ENCODE measurements at regions not wholly inside any gene's neighbourhood (a gene's known extent, or its start where the extent isn't known, plus 50 kb on each side); places are given as distances from the start of the nearest gene placed in this dataset.

GRCh38 chr2:19744456-19745199, 157.2 kb downstream of the TTC32 start:
- Histone ChIP-seq H3K27me3 (ENCODE audit: insufficient read depth, low read length) (no peaks in the 10 kb centered on the region), H3K4me1 (ENCODE audit: insufficient read depth, low read length) (peaks cover 8% of the 10 kb centered on the region), H4K20me1 (ENCODE audit: insufficient read depth, low read length) (no peaks in the 10 kb centered on the region), H3K4me2 (ENCODE audit: insufficient read depth, low read length) (no peak overlapping the region), H3K79me2 (ENCODE audit: insufficient read depth, low read length) (no peaks in the 10 kb centered on the region), H3K9me3 (ENCODE audit: low read depth, low read length) (no peaks in the 10 kb centered on the region), H2AFZ (ENCODE audit: low read length) (no peak overlapping the region), H3K4me3 (ENCODE audit: insufficient read depth, low read length) (no peak overlapping the region), H3K27ac (ENCODE audit: low read depth, low read length) (no peak overlapping the region), H3K36me3 (ENCODE audit: insufficient read depth, low read length) (no peaks in the 10 kb centered on the region)
- TF ChIP-seq, protein P1, sequence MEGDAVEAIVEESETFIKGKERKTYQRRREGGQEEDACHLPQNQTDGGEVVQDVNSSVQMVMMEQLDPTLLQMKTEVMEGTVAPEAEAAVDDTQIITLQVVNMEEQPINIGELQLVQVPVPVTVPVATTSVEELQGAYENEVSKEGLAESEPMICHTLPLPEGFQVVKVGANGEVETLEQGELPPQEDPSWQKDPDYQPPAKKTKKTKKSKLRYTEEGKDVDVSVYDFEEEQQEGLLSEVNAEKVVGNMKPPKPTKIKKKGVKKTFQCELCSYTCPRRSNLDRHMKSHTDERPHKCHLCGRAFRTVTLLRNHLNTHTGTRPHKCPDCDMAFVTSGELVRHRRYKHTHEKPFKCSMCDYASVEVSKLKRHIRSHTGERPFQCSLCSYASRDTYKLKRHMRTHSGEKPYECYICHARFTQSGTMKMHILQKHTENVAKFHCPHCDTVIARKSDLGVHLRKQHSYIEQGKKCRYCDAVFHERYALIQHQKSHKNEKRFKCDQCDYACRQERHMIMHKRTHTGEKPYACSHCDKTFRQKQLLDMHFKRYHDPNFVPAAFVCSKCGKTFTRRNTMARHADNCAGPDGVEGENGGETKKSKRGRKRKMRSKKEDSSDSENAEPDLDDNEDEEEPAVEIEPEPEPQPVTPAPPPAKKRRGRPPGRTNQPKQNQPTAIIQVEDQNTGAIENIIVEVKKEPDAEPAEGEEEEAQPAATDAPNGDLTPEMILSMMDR (IDR thresholded peaks at IDR 0.05; ENCODE audit: extremely low read depth, low read depth, low read length): no peak
- DNase-seq (ENCODE audit: insufficient read length, low spot score, missing footprints): no peak

GRCh38 chr2:19743641-19744040, 158.1 kb downstream of the TTC32 start:
- TF ChIP-seq, protein P1 (IDR thresholded peaks at IDR 0.05; ENCODE audit: extremely low read depth, low read depth, low read length): no peak
- Histone ChIP-seq H3K36me3 (ENCODE audit: insufficient read depth, low read length) (no peaks in the 10 kb centered on the region), H2AFZ (ENCODE audit: low read length) (no peak overlapping the region), H3K4me3 (ENCODE audit: insufficient read depth, low read length) (no peak overlapping the region), H3K4me2 (ENCODE audit: insufficient read depth, low read length) (no peak overlapping the region), H3K4me1 (ENCODE audit: insufficient read depth, low read length) (peaks cover 16% of the 10 kb centered on the region), H3K27me3 (ENCODE audit: insufficient read depth, low read length) (no peaks in the 10 kb centered on the region), H3K27ac (ENCODE audit: low read depth, low read length) (no peak overlapping the region), H3K9me3 (ENCODE audit: low read depth, low read length) (no peaks in the 10 kb centered on the region), H4K20me1 (ENCODE audit: insufficient read depth, low read length) (no peaks in the 10 kb centered on the region), H3K79me2 (ENCODE audit: insufficient read depth, low read length) (no peaks in the 10 kb centered on the region)
- DNase-seq (ENCODE audit: insufficient read length, low spot score, missing footprints): no peak

- TF ChIP-seq, protein P1 (IDR thresholded peaks at IDR 0.05; ENCODE audit: extremely low read depth, low read depth, low read length): no peak
- H3K27me3 ChIP-seq (ENCODE audit: insufficient read depth, low read length): no peaks in the 10 kb centered on the region
- no peaks in the 10 kb centered on the region for H3K9me3 ChIP-seq (ENCODE audit: low read depth, low read length)
- no peak overlapping the region for H2AFZ ChIP-seq (ENCODE audit: low read length)
- no peak overlapping the region for H3K27ac ChIP-seq (ENCODE audit: low read depth, low read length)
- no peaks in the 10 kb centered on the region for H3K36me3 ChIP-seq (ENCODE audit: insufficient read depth, low read length)
- no peaks in the 10 kb centered on the region for H3K79me2 ChIP-seq (ENCODE audit: insufficient read depth, low read length)
- DNase-seq (ENCODE audit: insufficient read length, low spot score, missing footprints): no peak
- peaks cover 23% of the 10 kb centered on the region for H3K4me1 ChIP-seq (ENCODE audit: insufficient read depth, low read length)
- no peak overlapping the region for H3K4me2 ChIP-seq (ENCODE audit: insufficient read depth, low read length)
- no peak overlapping the region for H3K4me3 ChIP-seq (ENCODE audit: insufficient read depth, low read length)
- no peaks in the 10 kb centered on the region for H4K20me1 ChIP-seq (ENCODE audit: insufficient read depth, low read length)
These were observed 158.9 kb downstream of the TTC32 start for GRCh38 chr2:19742872-19743271.

DNA sequence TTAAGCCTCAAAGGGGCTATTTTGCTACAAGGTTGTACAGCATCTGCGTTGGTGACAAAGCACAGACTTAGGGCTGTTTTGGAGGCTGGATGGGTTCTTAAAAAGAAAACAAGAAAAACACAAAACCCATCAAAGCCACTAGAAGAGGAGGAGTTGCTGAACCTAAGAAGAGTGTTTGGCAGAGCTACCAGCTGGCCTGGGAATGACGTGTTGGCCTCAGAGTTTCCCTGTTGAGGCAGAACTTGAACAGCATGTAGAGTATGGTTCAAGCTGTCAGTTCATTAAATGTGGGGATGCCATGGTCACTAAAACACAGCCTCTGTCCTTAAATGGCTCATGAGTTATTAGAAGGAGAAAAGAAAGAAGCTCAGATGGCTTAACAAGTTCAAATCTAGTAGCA, 162.5 kb downstream of the TTC32 start:
- TF ChIP-seq, protein P1 (IDR thresholded peaks at IDR 0.05; ENCODE audit: extremely low read depth, low read depth, low read length): no peak
- Histone ChIP-seq H3K79me2 (ENCODE audit: insufficient read depth, low read length) (no peaks in the 10 kb centered on the region), H4K20me1 (ENCODE audit: insufficient read depth, low read length) (no peaks in the 10 kb centered on the region), H3K4me2 (ENCODE audit: insufficient read depth, low read length) (peak overlapping the region; percentile 62), H3K36me3 (ENCODE audit: insufficient read depth, low read length) (no peaks in the 10 kb centered on the region), H2AFZ (ENCODE audit: low read length) (peak overlapping the region; percentile 68), H3K27me3 (ENCODE audit: insufficient read depth, low read length) (no peaks in the 10 kb centered on the region), H3K4me3 (ENCODE audit: insufficient read depth, low read length) (no peak overlapping the region), H3K27ac (ENCODE audit: low read depth, low read length) (peak overlapping the region; percentile 75), H3K9me3 (ENCODE audit: low read depth, low read length) (no peaks in the 10 kb centered on the region), H3K4me1 (ENCODE audit: insufficient read depth, low read length) (peaks cover 19% of the 10 kb centered on the region)
- no peak for DNase-seq (ENCODE audit: insufficient read length, low spot score, missing footprints)
